ENCODE measurements at regions not wholly inside any gene's neighbourhood (a gene's known extent, or its start where the extent isn't known, plus 50 kb on each side); places are given as distances from the start of the nearest gene placed in this dataset.

GRCh38 chr13:61358599-61358998, 57.0 kb downstream of the PCDH20 start:
- H3K4me3 ChIP-seq (ENCODE audit: low read depth, low read length) = no peak overlapping the region
- TF ChIP-seq, protein P1, sequence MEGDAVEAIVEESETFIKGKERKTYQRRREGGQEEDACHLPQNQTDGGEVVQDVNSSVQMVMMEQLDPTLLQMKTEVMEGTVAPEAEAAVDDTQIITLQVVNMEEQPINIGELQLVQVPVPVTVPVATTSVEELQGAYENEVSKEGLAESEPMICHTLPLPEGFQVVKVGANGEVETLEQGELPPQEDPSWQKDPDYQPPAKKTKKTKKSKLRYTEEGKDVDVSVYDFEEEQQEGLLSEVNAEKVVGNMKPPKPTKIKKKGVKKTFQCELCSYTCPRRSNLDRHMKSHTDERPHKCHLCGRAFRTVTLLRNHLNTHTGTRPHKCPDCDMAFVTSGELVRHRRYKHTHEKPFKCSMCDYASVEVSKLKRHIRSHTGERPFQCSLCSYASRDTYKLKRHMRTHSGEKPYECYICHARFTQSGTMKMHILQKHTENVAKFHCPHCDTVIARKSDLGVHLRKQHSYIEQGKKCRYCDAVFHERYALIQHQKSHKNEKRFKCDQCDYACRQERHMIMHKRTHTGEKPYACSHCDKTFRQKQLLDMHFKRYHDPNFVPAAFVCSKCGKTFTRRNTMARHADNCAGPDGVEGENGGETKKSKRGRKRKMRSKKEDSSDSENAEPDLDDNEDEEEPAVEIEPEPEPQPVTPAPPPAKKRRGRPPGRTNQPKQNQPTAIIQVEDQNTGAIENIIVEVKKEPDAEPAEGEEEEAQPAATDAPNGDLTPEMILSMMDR (IDR thresholded peaks at IDR 0.05; ENCODE audit: low read depth, low read length) = no peak

DNA sequence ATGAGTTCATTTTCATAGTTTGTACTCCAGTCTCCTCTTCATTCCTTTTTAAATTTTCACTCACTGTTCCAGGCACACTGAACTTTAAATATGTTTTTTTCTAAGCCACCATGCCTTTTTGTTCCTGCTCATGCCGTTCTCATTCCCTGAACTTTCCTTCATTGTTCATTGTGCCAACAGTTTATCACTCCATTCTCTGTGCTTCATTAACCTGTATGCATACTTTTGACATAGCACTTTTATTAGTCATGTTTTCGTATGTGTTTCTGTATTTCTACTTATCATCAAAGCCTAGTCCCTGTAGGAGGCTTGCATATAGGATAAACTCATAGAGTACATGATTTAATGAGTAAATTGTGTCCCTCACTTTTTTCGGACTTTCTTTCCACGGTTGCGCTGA, 65.3 kb downstream of the PCDH20 start:
- no peak overlapping the region for H3K4me3 ChIP-seq (ENCODE audit: low read depth, low read length)
- TF ChIP-seq, protein P1 (IDR thresholded peaks at IDR 0.05; ENCODE audit: low read depth, low read length) = no peak

DNA sequence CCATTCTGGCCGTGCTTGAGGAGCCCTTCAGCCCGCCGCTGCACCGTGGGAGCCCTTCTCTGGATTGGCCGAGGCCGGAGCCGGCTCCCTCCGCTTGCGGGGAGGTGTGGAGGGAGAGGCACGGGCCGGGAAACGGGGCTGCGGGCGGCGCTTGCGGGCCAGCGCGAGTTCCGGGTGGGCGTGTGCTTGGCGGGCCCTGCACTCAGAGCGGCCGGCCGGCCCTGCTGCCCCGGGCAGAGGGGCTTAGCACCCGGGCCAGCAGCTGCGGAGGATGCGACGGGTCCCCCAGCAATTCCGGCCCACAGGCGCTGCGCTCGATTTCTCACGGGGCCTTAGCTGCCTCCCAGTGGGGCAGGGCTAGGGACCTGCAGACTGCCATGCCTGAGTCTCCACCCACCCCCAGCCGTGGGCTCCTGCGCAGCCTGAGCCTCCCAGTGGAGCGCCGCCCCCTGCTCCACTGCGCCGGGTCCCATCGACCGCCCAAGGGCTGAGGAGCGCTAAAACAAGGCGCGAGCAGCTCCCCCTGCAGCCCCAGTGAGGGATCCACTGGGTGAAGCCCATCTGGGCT, 76.5 kb downstream of the PCDH20 start:
- TF ChIP-seq, protein P1 (IDR thresholded peaks at IDR 0.05; ENCODE audit: low read depth, low read length) = no peak
- H3K4me3 ChIP-seq (ENCODE audit: low read depth, low read length) = no peak overlapping the region

- TF ChIP-seq, protein P1 (IDR thresholded peaks at IDR 0.05; ENCODE audit: low read depth, low read length) = no peak
- no peak overlapping the region for H3K4me3 ChIP-seq (ENCODE audit: low read depth, low read length)
Measured at GRCh38 chr13:61316647-61317046, 99.0 kb downstream of the PCDH20 start.

DNA sequence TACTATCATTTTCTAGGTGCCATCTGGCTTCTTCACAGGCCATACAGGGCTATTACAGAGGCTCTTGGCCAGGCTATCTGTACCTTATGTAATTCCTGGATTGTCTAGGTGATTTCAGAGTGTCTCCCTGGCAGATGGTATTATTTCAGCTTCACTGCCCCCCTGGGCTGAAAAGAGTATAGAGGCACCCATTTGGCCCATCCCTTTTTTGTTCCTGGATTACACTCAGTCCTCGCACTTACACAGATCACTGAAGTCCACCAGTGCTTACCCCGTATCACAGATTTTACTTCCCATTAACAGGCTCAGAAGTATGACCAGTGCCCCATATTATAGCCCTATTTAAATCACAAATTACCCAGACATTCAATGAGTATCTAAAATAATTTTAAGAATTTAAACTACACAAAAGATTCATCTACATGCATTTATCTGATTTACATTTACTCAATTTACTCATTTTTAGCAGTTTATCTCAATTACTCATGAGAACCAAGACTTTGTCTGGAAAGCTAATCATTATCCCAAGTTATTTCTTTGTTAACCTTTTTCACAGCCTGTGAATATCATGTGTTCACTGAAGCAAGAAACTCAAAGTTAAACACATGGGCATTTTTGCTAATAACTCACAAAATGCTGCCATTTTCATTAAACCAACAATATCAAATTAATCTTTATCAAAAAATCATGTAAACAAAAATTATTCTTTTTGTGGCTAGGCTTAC, 121.0 kb downstream of the PCDH20 start:
- TF ChIP-seq, protein P1 (IDR thresholded peaks at IDR 0.05; ENCODE audit: low read depth, low read length) = no peak
- H3K4me3 ChIP-seq (ENCODE audit: low read depth, low read length) = no peak overlapping the region

- TF ChIP-seq, protein P1 (IDR thresholded peaks at IDR 0.05; ENCODE audit: low read depth, low read length) = no peak
- H3K4me3 ChIP-seq (ENCODE audit: low read depth, low read length) = no peak overlapping the region
Measured at GRCh38 chr13:61286148-61286745, 129.4 kb downstream of the PCDH20 start.
